ENCODE measurements at regions not wholly inside any gene's neighbourhood (a gene's known extent, or its start where the extent isn't known, plus 50 kb on each side); places are given as distances from the start of the nearest gene placed in this dataset.

DNA sequence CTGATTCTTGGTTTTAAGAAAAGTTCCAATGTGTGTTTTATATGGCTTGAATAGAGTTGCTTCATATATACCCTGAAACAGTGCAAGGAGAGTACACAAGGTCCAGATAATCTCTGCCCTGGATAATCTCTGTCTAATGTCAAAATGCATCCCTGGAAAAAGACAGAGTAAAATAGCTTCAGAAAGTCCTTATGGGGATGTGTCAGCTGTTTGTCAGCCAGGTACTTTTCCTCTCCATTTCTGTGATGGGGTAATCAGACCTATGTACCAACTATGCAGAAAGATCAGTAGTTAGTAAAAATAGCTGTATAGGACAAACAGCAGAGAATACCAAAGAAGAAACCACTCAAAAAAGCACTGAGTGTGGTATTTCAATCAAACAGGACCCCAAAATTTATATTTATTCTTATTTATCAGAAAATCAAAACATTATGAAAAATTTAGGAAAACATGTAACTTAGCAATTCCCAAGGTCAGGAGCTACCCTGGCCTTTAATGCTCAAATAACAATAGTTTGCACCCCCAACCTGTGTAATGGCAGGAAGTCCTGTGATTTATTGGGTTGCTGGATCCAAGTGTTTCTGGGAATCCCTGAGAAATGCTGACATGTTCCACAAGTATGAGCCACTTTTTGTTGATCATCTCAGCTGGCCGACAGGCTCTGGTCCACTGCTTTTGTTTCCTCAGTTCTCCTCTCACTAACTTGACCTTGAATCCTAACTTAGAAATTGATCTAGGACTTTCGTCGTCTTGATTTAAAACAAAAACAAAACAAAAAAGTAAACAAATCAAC, 69.6 kb downstream of the MDH1 start:
- DNase-seq (ENCODE audit: insufficient read length, low spot score) = no peak
- TF ChIP-seq TAF1 (IDR thresholded peaks at IDR 0.05; ENCODE audit: low read depth, low read length) (no peak), PAX5 (IDR thresholded peaks at IDR 0.05; ENCODE audit: insufficient read depth, low read length, severe bottlenecking) (no peak), POLR2A (IDR thresholded peaks at IDR 0.05; ENCODE audit: low read depth, low read length) (no peak), POLR2AphosphoS5 (IDR thresholded peaks at IDR 0.05; ENCODE audit: low read depth, low read length) (no peak), SPI1 (IDR thresholded peaks at IDR 0.05; ENCODE audit: low read depth, low read length) (no peak), POU2F2 (IDR thresholded peaks at IDR 0.05; ENCODE audit: low read depth, low read length) (no peak)
- FAIRE-seq = no peak

DNA sequence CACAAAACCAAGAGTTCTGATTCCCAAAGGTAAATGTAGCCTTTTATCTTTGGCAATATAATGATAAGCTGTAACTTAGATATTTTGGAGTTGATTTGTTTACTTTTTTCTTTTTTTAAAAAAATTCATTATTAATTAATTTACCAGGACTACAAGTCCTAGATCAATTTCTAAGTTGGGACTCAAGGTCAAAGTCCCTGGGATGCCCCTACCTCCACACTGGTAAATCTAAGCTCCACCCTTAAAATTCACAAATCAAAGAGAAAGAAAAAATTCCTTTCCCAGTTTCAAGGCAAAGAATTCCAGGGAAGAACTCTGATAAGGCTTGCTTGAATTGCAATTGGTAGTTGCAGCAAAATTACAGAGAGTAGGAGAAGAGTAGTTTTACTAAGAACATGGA, 71.3 kb downstream of the MDH1 start:
- TF ChIP-seq POLR2A (IDR thresholded peaks at IDR 0.05; ENCODE audit: low read depth, low read length) (no peak), POLR2AphosphoS5 (IDR thresholded peaks at IDR 0.05; ENCODE audit: low read depth, low read length) (no peak)
- DNase-seq (ENCODE audit: insufficient read length, low spot score) (no peak), FAIRE-seq (no peak)

- no peak for TF ChIP-seq TAF1 (IDR thresholded peaks at IDR 0.05; ENCODE audit: low read depth, low read length)
- TF ChIP-seq SPI1 (IDR thresholded peaks at IDR 0.05; ENCODE audit: low read depth, low read length) = peak; percentile 30; the same call in 1 of the 2 replicates
- DNase-seq (ENCODE audit: insufficient read length, low spot score) (no peak), FAIRE-seq (no peak)
Measured at GRCh38 chr2:63661076-63661475, 72.3 kb downstream of the MDH1 start.

- FAIRE-seq = no peak
- DNase-seq (ENCODE audit: insufficient read length, low spot score) = no peak
- TF ChIP-seq POLR2A (IDR thresholded peaks at IDR 0.05; ENCODE audit: low read depth, low read length) (no peak), SPI1 (IDR thresholded peaks at IDR 0.05; ENCODE audit: low read depth, low read length) (no peak), POLR2AphosphoS5 (IDR thresholded peaks at IDR 0.05; ENCODE audit: low read depth, low read length) (no peak), PAX5 (IDR thresholded peaks at IDR 0.05; ENCODE audit: insufficient read depth, low read length, severe bottlenecking) (no peak), POU2F2 (IDR thresholded peaks at IDR 0.05; ENCODE audit: low read depth, low read length) (no peak), TAF1 (IDR thresholded peaks at IDR 0.05; ENCODE audit: low read depth, low read length) (no peak)
Measured at GRCh38 chr2:63662028-63662804, 73.5 kb downstream of the MDH1 start.

GRCh38 chr2:63663013-63663864, 74.5 kb downstream of the MDH1 start:
- no peak for TF ChIP-seq PAX5 (IDR thresholded peaks at IDR 0.05; ENCODE audit: insufficient read depth, low read length, severe bottlenecking)
- no peak for TF ChIP-seq POLR2A (IDR thresholded peaks at IDR 0.05; ENCODE audit: low read depth, low read length)
- TF ChIP-seq SPI1 (IDR thresholded peaks at IDR 0.05; ENCODE audit: low read depth, low read length) = no peak
- TF ChIP-seq POU2F2 (IDR thresholded peaks at IDR 0.05; ENCODE audit: low read depth, low read length) = no peak
- no peak for TF ChIP-seq TAF1 (IDR thresholded peaks at IDR 0.05; ENCODE audit: low read depth, low read length)
- no peak for TF ChIP-seq POLR2AphosphoS5 (IDR thresholded peaks at IDR 0.05; ENCODE audit: low read depth, low read length)
- DNase-seq (ENCODE audit: insufficient read length, low spot score) (no peak), FAIRE-seq (no peak)

- no peak for FAIRE-seq
- TF ChIP-seq SPI1 (IDR thresholded peaks at IDR 0.05; ENCODE audit: low read depth, low read length) (no peak), POU2F2 (IDR thresholded peaks at IDR 0.05; ENCODE audit: low read depth, low read length) (no peak), POLR2A (IDR thresholded peaks at IDR 0.05; ENCODE audit: low read depth, low read length) (no peak), TAF1 (IDR thresholded peaks at IDR 0.05; ENCODE audit: low read depth, low read length) (no peak), PAX5 (IDR thresholded peaks at IDR 0.05; ENCODE audit: insufficient read depth, low read length, severe bottlenecking) (no peak), POLR2AphosphoS5 (IDR thresholded peaks at IDR 0.05; ENCODE audit: low read depth, low read length) (no peak)
- no peak for DNase-seq (ENCODE audit: insufficient read length, low spot score)
Measured at GRCh38 chr2:63665091-63665490, 76.3 kb downstream of the MDH1 start.

DNA sequence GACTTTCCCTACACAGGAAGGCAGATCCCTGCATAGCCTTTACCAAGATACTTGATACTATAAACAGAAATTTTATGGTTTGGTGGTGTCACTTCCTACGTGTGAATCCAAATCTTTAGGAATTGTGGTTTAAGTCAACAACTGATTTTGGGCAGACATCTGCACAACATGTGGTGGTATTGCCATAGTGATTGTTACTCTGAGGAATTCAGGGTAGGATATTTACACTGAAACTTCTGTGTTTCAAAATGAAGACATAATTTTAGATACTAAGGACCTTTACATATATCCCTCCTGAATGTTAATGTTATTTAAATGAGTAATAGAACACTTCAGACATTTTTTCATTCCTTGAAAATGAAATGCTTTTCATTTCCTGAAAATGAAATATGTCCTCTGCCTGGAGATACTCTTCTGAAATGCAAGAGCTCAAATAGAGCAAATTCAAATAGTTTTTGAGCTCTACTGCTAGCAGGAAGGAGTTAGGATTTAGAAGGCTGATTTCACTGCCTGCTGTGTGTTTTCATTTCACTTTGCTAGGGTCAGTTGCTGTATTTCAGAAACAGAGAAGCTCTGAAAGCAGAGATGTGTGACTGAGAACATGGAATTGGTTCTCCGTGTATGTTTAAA, 77.2 kb downstream of the MDH1 start:
- no peak for FAIRE-seq
- no peak for DNase-seq (ENCODE audit: insufficient read length, low spot score)
- TF ChIP-seq SPI1 (IDR thresholded peaks at IDR 0.05; ENCODE audit: low read depth, low read length) (no peak), POLR2AphosphoS5 (IDR thresholded peaks at IDR 0.05; ENCODE audit: low read depth, low read length) (no peak), PAX5 (IDR thresholded peaks at IDR 0.05; ENCODE audit: insufficient read depth, low read length, severe bottlenecking) (no peak), POLR2A (IDR thresholded peaks at IDR 0.05; ENCODE audit: low read depth, low read length) (no peak), POU2F2 (IDR thresholded peaks at IDR 0.05; ENCODE audit: low read depth, low read length) (no peak), TAF1 (IDR thresholded peaks at IDR 0.05; ENCODE audit: low read depth, low read length) (no peak)

GRCh38 chr2:63667132-63667700, 78.5 kb downstream of the MDH1 start:
- no peak for DNase-seq (ENCODE audit: insufficient read length, low spot score)
- TF ChIP-seq TAF1 (IDR thresholded peaks at IDR 0.05; ENCODE audit: low read depth, low read length) (no peak), SPI1 (IDR thresholded peaks at IDR 0.05; ENCODE audit: low read depth, low read length) (no peak), PAX5 (IDR thresholded peaks at IDR 0.05; ENCODE audit: insufficient read depth, low read length, severe bottlenecking) (no peak), POU2F2 (IDR thresholded peaks at IDR 0.05; ENCODE audit: low read depth, low read length) (no peak), POLR2AphosphoS5 (IDR thresholded peaks at IDR 0.05; ENCODE audit: low read depth, low read length) (no peak), POLR2A (IDR thresholded peaks at IDR 0.05; ENCODE audit: low read depth, low read length) (no peak)
- no peak for FAIRE-seq

All from GM12891 (cell line).